Non-pigmented ciliary epithelial cell (primary cell): ENCODE measurements at regions not wholly inside any gene's neighbourhood (a gene's known extent, or its start where the extent isn't known, plus 50 kb on each side); places are given as distances from the start of the nearest gene placed in this dataset.
"Not testable (repeated sequence)": the region's sequence is repeated elsewhere in the genome, so short reads cannot be mapped to it uniquely, and the experiment has no call there.

Experiments used
- DNase-seq: peaks from one replicate; pipeline ENCODE4 v3.0.0-alpha.2; 2010; ENCODE audit warnings: low read depth

DNA sequence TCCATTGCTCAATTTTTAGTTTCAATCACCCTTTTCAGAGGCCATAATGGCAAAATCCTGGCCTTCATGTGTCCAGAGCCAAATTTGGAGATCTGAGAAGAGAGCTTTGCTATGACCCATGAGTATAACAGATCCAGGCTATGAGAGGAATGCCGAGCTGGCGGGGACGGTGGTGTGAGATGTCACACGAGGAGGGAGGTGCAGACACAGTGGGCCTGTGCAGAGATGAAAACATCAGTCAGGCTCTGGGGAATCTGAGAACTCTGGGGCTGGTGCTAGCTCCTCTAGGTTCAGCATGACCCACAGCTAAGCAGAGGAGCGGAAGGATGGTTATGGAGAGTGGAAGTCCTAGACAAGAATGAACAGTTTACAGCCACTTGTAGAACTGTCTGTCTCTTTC is 398.3 kb upstream of the ATP10A start:
- no peak for DNase-seq

DNA sequence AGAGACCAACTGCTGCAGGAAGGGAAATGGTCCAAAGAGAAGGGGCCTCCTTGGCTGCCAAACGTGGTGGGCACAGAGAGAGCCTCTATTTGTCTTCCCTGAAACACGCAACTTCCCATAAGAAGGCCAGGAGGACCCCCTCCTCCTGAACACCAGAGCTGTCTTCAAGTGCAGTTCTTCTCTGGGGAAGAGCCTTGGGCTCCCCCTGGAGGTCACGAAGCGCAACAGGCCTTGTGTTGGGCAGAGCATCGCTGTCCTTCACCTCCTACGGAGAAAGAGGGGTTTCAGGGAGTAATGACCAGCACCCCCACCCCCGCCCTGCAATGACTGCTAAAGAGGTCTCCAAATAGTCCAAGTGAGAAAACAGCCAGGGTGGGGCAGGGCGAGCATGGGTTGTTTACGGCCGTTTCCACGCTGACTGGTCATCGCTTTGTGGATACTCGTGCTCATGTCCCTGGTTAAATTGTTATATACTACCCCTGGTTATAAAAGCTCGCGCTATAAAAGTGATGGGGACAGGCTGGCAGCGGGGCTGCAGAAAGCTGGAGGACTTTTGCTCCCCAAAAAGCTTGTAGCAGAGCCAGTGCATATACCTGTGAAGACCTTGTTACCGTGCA is 397.5 kb upstream of the ATP10A start:
- DNase-seq: no peak

DNA sequence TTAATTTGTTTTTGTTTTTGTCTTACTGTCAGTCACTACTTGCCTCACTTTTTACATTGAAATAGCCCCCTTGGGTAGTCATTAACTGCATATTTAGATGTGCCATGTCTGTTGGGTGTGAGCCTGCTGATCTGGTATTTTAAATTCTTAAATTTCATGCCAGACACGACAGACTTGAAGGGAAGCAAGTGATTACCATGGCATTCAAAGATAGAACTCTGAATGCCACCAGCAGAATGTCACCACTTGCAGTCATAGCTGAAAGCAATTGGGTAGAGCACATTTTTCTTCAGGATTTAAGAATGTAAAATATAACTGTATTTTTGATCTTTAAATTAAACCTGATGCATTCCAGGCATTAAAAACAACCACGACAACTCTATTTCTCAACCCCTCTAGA is 396.5 kb upstream of the ATP10A start:
- no peak for DNase-seq

DNA sequence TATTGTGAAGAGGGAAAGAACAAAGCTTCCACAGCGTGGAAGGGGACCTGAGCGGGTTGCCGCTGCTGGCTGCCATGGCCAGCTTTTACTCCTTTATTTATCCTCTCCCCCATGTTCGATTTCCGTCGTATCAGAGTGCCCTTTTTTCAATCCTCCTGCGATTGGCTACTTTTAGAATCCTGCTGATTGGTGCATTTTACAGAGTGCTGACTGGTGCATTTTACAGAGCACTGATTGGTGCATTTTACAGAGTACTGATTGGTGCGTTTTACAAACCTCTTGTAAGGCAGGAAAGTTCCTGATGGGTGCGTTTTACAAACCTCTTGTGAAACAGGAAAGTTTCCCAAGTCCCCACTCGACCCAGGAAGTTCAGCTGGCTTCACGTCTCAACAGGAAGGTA is 381.7 kb upstream of the ATP10A start:
- DNase-seq: not testable (repeated sequence)

DNA sequence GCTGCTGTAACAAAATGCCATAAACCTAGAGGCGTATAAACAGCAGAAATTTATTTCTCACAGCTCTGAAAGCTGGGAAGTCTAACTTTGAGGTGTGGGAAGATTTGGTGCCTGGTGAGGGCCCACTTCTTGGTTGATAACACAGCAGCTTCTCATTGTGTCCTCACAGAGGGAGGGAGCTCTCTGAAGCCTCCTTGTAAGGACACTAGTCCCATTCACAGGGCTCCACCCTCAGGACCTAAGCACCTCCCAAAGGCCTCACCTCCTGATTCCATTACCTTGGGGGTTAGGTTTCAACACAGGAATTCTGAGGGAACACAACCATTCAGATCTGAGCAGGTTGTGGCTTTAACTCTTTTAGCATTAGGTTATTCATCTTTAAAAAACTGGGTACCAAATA is 380.3 kb upstream of the ATP10A start:
- no peak for DNase-seq

DNA sequence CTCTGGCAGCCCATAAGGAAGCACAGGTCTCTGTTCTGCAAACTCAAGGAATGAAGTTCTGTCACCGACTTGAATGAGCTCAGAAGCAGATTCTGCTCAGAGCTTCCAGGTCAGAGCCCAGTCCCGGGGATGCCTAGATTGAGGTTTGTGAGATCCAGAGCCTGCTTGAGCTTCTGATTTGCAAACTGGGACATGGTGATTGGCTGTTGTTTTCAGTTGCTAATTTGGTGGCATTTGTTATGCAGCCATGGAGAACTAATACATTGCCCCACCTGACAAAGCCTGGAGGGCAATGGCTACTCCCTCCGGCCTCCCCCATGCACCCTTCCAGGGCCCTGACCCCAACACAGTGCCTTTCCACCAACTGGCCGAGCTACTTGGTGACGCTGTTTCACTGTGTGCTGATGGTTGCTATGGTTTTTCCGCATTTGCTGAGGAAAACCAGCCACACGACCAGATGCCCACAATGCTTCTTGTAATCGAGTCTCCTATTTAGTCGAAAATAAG is 379.5 kb upstream of the ATP10A start:
- DNase-seq: no peak

DNA sequence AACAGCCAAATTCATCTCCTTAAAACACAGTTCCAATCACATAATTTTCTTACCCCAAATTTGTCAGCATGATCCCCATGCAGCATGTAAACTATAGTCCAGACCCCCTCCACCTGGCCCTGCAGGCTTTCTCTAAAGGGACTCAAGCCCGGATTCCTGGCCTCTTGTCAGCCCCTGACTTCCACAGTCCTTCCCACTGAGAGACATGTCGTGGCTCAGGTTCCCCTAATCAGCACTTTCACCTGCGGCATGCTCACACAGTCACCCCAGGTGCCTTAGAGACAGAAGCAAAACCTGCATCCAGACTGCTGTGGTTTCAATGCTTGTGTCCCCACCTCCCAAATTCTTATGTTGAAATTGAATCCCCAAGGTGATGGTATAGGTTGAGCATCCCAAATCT is 372.7 kb upstream of the ATP10A start:
- DNase-seq: no peak

DNA sequence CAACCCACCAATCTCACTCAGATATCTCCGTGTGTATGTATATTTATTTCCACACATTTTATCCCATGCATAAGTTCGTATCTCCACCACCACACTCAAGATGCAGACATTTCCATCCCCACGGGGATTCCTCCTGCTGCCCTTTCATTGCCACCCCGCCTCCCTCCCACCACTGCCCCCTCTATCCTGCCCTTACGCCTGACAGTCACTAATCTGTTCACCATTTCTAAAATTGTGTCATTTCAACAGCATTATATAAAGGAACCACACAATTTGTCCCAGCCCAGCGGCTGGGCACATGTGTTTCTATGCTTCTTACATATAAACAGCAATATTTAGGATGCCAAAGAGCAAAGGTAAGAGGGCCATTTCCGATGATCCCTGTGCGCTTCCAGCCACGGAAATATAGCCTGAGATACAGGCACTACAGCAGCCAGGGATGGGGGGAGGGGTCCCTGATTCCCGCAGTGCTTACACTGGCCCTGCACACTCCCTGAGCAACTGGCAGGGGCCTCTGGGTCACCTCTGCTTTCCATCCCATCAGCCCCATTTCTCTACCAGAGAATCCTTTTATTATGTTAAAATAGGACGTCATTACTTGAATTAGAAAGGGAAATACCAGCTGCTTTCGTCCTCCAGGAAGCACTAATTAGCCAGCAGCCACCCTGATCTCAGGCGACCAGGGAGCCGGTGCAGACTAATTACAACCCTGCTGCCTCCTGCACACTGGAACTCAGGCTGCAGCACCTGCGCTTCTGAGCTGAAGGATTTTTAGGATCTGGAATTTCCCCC is 372.0 kb upstream of the ATP10A start:
- no peak for DNase-seq

DNA sequence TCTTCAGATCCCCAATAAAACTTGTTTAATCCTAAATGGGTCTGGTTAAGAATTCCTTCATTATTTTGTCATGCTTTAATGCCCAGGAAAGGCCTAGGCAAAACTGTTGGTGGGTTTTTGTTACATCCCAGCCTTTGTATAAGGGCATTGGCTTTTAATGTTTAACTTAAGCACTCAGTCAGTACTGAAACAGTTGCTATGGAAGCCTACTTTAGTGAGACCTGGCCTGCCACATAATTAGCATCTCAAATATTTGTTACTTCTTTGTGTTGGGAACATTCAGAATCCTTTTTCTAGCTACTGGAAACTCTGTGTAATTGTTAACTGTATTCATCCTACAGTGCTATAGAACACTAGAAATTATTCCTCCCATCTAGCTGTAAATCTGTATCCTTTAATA is 369.6 kb upstream of the ATP10A start:
- no peak for DNase-seq

DNA sequence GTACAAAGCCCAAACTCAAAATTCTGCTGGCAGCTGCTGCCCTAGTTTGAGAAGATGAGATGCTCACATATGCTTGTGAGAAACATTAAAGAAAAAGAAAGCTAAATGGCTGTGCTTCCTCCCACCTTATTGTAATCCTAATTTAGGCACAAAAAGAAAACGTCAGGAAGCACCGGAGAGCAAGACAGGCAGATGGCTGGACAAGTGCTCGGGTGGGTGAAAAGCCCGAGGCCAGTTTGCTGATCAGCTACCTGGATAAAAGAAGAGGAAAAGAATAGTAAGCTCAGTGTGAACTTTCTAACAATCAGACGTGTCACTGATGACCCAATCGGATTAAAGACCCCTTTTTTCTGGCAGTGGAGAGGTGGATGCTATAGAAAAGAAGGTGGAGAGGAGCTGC is 368.0 kb upstream of the ATP10A start:
- no peak for DNase-seq

DNA sequence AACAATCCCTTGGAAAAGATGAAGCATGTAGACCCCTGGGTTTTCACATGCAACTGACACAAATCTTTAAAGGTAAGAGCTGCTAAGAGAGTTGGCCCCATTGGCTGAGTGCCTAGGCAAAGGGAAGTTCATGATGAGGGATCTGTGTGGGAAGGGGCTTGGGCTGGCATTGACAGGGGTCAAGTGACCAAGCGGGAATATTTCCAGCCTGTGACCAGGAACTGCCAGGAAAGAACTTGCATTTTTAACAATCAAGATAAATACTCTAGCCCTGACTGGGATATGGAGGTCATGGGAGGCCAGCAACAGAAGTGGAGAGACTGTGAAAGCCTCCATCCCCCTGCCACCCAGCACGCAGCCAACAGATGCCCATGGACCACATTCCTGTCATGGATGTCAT is 361.1 kb upstream of the ATP10A start:
- no peak for DNase-seq

DNA sequence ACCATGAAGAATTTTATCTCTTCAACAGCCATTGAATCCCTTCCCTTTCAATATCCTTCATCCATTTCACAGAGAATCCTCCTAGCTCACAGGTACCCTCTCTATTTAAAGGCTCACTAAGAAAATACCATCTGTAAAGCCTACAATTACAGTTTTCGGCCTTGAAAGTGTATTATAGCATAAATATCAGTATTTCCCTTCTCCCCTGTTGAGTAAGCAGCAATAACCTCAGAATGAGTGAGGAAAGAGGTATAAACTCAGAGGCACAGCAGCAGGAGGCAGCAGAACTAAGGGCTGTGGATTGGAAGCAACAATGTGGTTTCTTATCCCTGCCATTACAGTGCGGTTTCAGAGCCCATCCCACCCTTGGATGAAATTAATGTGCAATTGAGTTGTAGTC is 360.6 kb upstream of the ATP10A start:
- no peak for DNase-seq

DNA sequence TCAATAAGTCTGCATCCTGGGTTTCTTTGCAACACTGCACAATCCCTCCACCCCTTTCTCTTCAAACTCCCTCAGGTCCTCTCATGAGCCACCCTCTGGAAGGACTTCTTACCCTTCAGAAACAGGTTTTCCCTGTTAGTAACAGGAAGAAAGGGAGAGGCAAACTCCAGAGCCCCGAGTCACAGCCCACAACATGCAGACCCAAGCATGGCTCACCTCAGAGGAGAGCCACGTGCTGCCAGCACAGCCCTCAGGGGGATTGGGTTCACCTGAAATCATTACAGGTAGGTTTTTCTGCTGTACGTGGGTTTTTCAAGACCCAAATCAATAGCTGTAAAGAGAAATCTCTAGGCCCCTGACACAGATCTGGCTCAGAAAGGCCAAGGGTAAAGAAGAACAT is 359.7 kb upstream of the ATP10A start:
- no peak for DNase-seq

DNA sequence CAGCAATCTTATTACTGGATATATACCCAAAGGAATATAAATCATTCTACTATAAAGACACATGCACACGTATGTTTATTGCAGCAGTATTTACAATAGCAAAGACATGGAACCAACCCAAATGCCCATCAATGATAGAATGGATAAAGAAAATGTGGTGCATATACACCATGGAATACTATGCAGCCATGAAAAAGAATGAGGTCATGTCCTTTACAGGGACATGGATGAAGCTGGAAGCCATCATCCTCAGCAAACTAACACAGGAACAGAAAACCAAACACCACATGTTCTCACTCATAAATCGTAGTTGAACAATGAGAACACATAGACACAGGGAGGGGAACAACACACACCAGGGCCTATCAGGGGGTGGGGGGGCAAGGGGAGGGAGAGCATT is 353.9 kb upstream of the ATP10A start:
- DNase-seq: not testable (repeated sequence)

DNA sequence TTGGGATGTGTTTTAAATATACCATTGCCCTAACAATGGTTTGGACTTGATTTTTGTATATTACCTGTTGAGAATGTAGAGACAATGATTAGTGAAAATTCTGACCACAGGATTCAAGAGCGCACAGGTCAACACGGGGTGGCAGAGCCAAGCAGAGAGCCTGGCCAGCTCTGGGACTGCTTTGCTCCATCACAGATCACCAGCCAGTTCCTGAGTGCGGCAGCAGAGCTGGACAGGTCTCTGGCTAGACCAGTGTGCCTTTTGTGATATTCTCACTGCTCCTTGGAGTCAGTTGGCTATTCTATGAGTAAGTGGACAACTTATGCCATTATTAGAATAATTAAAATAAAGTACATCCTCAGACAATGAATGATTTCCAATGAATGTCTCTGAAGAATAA is 351.2 kb upstream of the ATP10A start:
- DNase-seq: no peak

DNA sequence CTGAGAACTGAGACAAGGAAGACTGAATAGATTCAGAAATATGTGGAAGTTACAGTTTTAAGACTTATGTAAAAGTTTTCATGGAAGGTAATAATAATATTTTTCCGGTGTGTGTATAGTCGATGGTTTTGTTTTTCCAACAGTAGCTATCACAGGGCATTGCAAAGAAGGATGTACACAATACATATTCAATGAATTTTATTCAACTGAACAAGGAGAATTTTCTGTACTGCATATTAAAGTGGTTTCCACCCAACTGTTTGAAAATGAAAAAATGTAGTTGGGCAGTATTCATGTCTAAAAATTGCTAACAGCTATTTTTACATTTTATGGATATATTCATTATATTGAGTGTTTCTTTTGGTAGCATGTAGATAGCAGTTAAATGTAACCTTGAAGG is 350.3 kb upstream of the ATP10A start:
- no peak for DNase-seq

DNA sequence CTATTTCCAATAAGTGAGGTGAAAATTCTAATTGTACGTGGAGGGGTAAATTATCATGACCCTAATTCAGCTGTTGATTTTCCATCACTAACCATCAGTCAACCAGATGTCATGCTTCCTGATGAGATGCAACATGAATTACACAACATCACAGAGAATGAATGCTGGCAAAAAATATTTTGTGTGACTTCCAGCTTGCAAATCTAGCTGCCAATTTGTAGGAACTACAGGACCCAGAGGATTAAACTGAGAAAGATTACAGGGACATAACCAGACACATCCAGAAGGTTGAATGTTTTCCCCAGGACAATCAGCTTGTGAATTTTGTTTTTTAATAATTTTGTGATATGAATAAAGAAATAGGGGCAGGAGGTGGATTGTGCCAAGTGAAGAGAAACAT is 349.0 kb upstream of the ATP10A start:
- DNase-seq: no peak

DNA sequence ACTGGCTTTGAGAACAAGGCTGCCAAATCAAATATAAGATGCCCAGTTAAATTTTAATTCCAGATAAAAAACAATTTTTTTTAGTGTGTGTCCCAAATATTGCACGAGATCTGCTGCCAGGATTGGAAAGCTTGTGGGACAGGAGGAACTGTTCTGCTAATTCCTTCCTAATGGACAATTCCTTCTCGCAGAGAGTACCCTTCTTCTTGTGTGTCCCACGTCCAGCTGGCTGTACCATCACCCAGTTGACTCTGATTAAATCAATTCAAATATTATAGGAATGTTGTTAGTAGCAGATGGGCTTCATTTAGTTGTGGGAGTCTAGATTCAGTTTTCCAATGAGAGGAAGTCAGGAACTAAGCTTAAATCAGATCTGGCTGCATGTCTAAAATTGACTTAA is 347.9 kb upstream of the ATP10A start:
- DNase-seq: no peak

DNA sequence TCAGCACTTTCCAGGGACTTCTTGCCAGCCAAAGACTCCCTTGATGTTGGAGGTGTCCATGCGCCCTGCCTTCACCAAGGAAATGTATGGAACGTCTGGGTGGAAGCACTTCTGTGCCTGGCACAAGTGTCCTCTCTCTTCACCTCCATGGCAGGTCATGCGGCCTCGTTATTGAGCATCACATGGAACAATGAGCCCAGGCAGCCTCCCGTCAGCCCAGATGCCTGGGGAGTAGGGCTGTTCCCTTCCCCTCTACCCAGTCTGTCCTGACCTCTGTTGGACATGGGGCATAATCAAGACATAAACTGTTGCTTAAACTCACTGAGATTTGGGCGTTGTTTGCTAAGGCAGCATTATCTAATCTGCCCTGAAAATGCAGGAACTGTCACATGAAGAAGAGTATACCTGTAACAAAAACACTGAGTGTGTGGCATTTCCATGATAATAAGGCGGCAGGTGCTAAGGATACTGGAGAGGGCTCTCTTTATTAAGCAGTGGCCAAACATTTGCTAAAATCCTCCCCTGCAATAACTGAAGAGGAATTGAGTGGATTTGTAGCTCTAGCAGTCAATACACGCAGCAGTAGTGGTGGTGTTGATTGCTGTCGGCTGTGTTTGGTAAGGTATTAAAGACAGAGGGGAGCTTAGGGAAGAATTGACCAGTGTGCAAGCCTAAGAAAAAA is 338.2 kb upstream of the ATP10A start:
- no peak for DNase-seq

DNA sequence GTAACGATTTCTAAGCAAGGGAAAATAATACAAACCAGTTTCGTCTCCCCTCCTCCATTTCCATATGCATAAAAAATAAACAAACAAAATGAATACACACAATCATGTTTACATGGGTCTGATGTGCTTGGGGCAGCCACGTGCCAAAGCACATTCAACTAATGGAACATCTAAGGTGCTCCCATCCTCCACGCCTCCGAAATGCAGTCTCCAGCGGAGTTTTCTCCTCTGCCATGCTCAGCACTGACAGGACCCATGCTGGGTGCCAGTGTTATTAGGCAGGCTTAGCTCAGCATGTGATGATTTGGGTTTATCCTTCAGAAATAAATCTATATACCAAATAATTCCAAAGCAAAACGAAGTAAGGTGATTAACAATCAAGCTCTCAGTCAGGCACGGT is 337.3 kb upstream of the ATP10A start:
- DNase-seq: no peak

DNA sequence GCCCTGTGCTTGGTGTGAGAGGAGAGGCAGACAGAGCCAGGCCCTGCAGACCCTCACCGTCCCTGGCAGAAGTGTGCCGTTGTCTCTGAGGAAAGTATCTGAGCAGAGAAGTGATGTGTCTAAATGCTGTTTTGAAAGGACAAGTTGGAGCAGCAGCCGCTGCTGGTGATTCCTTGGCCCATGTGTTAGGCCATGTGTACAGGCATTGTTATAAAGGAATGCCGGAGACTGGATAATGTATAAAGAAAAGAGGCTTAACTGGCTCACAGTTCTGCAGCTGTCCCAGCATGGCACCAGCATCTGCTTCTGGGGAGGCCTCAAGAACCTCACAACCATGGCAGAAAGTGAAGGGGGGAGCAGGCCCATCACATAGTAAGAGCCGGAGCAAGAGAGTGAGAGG is 334.6 kb upstream of the ATP10A start:
- no peak for DNase-seq

DNA sequence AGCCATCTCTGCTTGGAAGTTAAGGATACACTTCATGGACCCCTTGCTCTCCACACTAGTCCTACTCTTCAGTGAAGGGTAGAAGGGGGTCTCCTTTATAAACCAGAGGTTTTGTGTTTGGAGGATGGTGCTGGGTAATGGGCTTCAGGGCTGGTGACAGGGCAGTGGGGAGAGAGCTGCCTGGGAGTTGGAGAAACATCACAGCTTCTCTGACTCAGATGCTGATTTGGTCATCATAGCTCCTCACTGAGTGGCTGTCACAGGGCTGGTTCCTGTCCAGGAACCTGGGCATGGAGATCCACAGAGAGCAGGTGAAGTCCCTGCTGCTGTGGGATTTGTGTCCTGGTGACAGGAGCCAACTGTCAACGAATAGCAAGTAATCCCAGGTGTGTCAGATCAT is 333.9 kb upstream of the ATP10A start:
- no peak for DNase-seq

DNA sequence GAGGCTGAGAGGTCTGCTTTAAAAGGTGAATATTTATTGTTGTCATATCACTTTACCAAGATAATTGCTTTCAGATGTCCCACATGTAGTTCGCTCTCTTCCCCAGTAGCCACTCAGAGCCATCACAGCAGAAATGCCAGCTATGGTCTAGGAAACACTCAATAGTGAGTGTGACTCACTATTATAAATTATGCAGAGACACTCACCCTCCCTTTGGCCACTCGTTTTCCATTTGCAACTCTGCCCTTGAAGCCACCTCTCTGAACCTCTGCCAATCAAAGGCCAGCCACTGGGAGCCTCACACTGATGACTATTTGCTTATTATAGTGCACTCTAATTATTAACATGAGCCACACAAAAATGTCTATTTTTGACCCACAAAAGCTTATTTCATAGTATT is 328.1 kb upstream of the ATP10A start:
- DNase-seq: no peak
